Germinal center (tissue), 1 donor: ENCODE measurements at regions not wholly inside any gene's neighbourhood (a gene's known extent, or its start where the extent isn't known, plus 50 kb on each side); places are given as distances from the start of the nearest gene placed in this dataset.
"Not testable (repeated sequence)": the region's sequence is repeated elsewhere in the genome, so short reads cannot be mapped to it uniquely, and the experiment has no call there.

ENCODE experiments used
- DNase-seq: peaks from one replicate; pipeline ENCODE4 v3.0.0; 2012; ENCODE audit warnings: mixed read lengths, low spot score

- DNase-seq: no peak
Observed at GRCh38 chrX:10971176-10971575, 140.0 kb upstream of the HCCS start.

- DNase-seq: no peak
Observed at GRCh38 chrX:10971759-10972158, 139.4 kb upstream of the HCCS start.

- no peak for DNase-seq
Observed at GRCh38 chrX:10972706-10973105, 138.4 kb upstream of the HCCS start.

DNA sequence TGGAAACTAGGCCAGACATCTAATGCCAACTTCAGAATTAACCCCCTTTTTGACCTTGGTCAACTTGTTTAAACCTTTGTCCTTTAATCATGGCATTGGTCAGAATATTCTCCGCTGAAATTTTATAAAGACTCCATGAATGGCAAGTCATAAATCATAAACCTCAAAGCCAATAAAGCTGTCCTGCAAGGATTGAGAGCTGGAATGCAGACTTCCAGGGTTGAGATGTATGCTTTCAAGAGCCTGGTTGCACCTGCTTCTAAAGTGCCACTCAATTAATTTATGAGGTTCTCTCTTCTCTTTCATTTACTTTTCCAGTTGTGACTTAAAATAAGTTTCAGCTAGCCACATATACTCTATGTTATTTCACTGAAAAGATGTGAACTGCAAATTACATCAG is 136.2 kb upstream of the HCCS start:
- DNase-seq: no peak

GRCh38 chrX:10979956-10980355 is 131.2 kb upstream of the HCCS start:
- no peak for DNase-seq

GRCh38 chrX:10981506-10981905 is 129.6 kb upstream of the HCCS start:
- DNase-seq: no peak

DNA sequence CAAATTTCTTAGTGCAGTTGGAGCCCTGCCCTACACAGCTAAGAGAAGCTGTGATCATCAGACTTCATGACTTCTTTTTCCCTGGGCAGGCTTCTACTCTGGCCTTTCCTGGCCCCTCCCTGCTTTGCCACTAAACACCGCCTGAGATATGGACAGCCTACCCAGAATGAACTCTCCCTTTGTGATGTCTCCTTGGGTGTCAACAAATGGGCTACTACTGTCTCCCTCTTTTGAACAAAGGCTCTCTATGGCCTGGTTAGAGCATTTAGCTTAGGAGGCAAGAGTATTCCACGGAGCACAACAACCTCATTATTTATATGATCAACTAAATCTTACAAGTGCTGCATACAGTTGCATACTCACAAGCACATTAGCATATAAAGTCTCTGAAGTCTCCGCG is 127.6 kb upstream of the HCCS start:
- DNase-seq: no peak

GRCh38 chrX:10984213-10984612 is 126.9 kb upstream of the HCCS start:
- no peak for DNase-seq

- no peak for DNase-seq
Observed at GRCh38 chrX:10986616-10987015, 124.5 kb upstream of the HCCS start.

DNA sequence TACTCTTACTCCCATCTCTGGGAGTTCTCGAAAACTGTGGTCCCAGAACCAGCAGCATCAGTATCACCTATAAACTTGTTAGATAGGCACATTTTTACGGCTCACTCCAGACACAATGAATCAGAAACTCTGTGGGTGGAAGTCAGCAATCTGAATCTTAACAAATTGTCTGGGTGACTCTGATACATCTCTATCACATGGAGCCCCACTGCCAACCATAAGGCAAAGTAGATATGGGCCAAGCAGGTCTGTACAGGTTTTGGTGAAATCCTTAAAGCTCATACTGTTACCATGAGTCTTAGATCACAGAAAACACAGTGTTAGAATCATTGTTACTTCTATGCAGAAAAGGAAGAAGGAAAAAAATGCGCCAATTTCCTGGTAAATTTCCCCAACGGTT is 122.5 kb upstream of the HCCS start:
- DNase-seq: no peak

GRCh38 chrX:10989386-10989785 is 121.7 kb upstream of the HCCS start:
- no peak for DNase-seq

DNA sequence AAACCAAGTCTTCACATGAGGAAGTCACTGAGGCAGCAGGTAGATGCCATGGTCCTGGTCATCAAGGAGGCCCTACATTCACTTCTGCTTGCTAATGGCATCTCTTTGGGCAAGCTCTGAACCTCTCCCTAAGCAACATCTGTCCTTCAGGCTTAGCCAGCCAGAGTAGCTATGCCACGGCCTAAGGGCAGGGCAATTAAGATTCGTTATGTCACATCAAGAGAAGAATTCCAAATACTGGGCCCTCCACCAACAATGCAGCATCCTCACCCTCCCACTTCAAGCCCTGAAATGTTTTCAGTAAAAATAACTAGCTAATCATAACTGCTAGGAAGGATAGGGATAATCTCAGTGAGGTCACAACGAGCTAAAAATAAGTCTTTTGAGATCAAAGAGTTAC is 120.7 kb upstream of the HCCS start:
- DNase-seq: no peak

DNA sequence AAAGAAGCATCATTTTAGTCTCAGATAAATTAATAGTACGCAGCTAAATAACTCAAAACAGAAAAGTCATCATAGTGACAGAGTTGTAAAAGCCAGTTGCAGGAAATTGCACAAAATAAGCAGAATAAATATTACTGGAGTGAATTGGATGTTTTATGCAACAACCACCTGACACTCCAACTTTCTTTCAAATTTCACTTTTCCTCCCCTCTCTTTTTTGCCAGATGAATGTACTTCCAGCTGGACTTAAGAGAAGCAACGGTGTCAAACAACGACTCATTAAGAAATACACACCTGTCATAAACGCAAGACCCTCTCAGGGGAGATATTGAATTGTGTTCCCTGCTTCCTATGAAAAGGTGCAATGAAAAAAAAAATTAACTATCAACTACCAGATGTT is 120.2 kb upstream of the HCCS start:
- no peak for DNase-seq

DNA sequence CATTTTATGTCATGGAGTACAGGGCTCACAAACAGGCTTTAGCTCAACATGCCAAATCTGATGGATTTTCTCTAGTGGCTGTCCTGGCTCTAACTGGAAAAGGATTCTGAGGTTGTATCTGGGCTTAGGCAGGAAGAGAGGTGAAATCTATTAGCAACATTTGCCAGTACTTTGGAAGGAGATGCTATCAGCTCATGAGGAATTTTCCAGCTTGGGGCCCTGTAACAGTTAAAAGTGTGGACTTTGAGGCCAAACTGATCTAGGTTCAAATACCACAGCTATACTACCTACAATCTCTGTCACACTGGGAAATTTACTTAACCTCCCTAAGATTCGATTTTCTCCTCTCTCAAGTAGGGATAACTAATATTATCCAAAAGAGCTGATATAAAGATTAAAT is 119.0 kb upstream of the HCCS start:
- no peak for DNase-seq

DNA sequence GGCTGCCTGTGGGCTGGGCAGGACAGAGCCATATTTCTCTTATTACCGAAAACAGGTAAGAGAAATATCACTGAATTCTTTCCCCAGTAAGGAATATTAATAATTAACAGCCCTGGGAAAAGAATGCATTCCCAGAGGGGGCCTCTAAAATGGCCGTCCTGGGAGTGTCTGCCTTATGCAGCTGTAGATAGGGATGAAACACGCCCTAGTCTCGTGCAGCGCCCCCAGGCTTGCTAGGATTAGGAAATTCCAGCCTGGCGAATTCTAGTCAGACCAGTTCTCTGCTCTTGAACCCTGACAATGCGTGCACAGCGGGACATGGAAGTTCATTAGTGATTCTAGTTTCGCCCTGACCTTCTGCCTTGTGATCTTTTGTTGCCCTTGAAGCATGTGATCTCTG is 104.1 kb upstream of the HCCS start:
- not testable (repeated sequence) for DNase-seq

- no peak for DNase-seq
Observed at GRCh38 chrX:11010476-11010875, 100.7 kb upstream of the HCCS start.

DNA sequence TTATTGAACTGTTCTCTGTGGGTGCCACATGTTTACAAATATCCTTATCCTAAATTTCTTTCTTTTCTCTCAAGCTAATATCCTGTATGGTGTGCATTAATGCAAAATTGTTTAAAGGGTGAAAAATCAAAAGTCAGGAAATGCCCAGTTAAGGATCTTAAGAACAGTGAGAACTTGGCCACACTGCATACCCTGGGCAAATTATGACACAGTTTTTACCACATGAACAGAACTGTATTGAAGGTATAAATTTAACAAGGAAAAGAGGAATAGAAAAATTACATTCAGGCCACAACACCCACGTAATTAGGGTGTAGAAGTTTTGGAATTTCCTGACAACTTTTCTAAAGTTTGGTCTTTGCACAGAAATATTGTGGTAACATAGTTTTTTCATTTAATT is 94.4 kb upstream of the HCCS start:
- no peak for DNase-seq

GRCh38 chrX:11022588-11022987 is 88.5 kb upstream of the HCCS start:
- DNase-seq: not testable (repeated sequence)

DNA sequence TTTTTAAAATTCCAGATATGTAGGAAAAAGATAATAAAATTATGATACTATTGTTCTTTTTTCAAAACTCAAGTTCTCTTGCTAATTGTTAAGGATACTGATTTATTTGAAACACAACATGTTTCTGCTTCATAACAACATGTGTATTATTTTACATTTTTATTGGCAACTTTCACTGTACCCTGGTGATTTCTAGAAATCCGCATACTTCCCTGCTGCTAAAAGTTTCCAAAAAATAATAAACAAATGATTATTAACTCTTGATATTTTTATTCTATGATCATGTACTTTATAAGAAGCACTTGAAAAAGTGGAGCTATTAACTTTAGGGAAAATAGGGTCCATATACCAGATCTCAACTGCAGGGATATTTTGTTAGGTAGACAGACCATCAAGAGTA is 71.2 kb upstream of the HCCS start:
- DNase-seq: no peak

DNA sequence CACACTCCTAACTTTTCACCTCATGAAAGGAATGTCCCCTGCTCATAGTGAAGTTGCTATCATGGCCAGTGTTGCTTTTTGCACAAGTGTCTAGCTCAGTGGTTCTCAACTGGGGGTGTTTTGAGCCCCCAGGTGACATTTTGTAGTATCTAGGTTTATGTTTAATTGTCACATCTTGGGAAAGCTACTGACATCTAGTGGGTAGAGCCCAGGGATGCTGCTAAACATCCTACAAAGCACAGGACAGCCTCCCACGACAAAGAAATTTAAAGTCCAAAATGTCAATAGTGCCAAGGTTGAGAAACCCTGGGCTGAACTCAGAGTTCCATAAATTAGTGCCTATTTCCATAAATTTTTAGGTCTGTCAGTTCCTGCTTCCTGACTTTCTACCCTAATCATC is 70.7 kb upstream of the HCCS start:
- DNase-seq: no peak

GRCh38 chrX:11040996-11041395 is 70.1 kb upstream of the HCCS start:
- DNase-seq: no peak

DNA sequence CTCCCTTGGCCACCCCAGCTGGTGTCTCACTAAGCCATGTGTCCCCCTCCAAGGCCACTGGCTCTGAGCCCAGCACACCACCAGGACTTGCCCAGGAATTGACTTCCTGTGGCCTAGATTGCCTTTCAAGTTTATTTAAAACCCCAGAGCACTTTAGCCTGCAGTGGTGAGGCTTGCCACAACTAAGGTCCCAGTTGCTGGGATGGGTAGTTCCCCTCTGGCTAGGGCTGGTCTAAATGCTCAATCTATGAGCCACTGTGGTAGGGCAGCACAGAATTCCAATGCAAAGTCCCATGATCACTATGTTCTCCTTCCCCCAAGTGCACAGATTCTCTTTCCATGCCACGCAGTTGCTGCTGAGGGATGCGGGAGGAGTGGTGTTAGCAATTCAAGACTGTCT is 61.1 kb upstream of the HCCS start:
- no peak for DNase-seq

- DNase-seq: no peak
Observed at GRCh38 chrX:11053351-11053750, 57.8 kb upstream of the HCCS start.

- DNase-seq: no peak
Observed at GRCh38 chrX:11056322-11057176, 54.6 kb upstream of the HCCS start.
